ENCODE measurements at regions not wholly inside any gene's neighbourhood (a gene's known extent, or its start where the extent isn't known, plus 50 kb on each side); places are given as distances from the start of the nearest gene placed in this dataset.

DNA sequence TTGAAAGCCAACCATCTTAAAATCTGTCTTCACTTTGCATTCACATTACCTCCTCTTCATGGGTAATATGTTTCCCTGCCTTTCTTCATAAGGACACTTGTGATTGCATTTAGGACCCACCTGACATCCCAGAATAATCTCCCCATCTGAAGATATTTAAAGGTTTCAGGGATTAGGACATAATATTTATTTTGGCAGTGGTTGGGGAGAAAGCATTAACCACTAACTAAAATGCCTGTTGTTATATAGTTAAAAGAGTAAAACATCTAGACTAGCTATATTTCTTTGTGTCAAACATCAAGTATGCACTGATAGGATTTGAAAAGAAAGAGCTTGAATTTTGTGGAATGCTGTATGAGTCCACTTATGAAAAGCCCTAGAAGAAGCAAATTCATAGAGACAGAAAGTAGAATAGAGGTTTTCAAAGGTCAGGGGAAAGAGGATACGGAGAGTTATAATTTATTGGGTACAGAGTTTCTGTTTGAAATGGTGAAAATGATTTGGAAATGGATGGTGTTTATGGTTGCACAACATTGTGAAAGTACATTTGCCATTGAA lies 457.7 kb upstream of the SPRY2 start:
- no peaks in the 10 kb centered on the region for H3K79me2 ChIP-seq (replicated peaks; ENCODE audit: insufficient read depth, low read length)
- H4K20me1 ChIP-seq (ENCODE audit: insufficient read depth), result no peaks in the 10 kb centered on the region
- TF ChIP-seq MXI1 (conservative IDR thresholded peaks at IDR 0.05; ENCODE audit: poor library complexity, severe bottlenecking), result no peak
- TF ChIP-seq EZH2 (IDR thresholded peaks at IDR 0.05; ENCODE audit: borderline replicate concordance, insufficient read depth, low read length, poor library complexity, severe bottlenecking), result no peak
- no peak overlapping the region for H3K4me2 ChIP-seq (ENCODE audit: low read length)
- no peak overlapping the region for H3K9ac ChIP-seq (ENCODE audit: low read length)
- no peak overlapping the region for H2AFZ ChIP-seq (ENCODE audit: low read depth, low read length)
- H3K36me3 ChIP-seq (ENCODE audit: insufficient read depth, low read length), result no peaks in the 10 kb centered on the region
- H3K27me3 ChIP-seq (ENCODE audit: insufficient read depth, low read depth, low read length), result no peaks in the 10 kb centered on the region
- H3K4me3 ChIP-seq (ENCODE audit: low read length), result no peak overlapping the region
- no peaks in the 10 kb centered on the region for H3K9me2 ChIP-seq (ENCODE audit: insufficient read depth, low read length)
- H3F3A ChIP-seq (ENCODE audit: insufficient read depth, low read length, poor library complexity, severe bottlenecking), result no peaks in the 10 kb centered on the region
- H3K9me3 ChIP-seq (ENCODE audit: low read length), result no peaks in the 10 kb centered on the region
- no peak overlapping the region for H3K27ac ChIP-seq (ENCODE audit: low read length)

- H3K9ac ChIP-seq (ENCODE audit: low read length), result no peak overlapping the region
- TF ChIP-seq, protein P1, sequence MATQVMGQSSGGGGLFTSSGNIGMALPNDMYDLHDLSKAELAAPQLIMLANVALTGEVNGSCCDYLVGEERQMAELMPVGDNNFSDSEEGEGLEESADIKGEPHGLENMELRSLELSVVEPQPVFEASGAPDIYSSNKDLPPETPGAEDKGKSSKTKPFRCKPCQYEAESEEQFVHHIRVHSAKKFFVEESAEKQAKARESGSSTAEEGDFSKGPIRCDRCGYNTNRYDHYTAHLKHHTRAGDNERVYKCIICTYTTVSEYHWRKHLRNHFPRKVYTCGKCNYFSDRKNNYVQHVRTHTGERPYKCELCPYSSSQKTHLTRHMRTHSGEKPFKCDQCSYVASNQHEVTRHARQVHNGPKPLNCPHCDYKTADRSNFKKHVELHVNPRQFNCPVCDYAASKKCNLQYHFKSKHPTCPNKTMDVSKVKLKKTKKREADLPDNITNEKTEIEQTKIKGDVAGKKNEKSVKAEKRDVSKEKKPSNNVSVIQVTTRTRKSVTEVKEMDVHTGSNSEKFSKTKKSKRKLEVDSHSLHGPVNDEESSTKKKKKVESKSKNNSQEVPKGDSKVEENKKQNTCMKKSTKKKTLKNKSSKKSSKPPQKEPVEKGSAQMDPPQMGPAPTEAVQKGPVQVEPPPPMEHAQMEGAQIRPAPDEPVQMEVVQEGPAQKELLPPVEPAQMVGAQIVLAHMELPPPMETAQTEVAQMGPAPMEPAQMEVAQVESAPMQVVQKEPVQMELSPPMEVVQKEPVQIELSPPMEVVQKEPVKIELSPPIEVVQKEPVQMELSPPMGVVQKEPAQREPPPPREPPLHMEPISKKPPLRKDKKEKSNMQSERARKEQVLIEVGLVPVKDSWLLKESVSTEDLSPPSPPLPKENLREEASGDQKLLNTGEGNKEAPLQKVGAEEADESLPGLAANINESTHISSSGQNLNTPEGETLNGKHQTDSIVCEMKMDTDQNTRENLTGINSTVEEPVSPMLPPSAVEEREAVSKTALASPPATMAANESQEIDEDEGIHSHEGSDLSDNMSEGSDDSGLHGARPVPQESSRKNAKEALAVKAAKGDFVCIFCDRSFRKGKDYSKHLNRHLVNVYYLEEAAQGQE (IDR thresholded peaks at IDR 0.05; ENCODE audit: borderline replicate concordance), result no peak
- TF ChIP-seq CTCF (IDR thresholded peaks at IDR 0.05; ENCODE audit: poor library complexity, severe bottlenecking) (no peak), POLR2AphosphoS5 (IDR thresholded peaks at IDR 0.05) (no peak), MXI1 (conservative IDR thresholded peaks at IDR 0.05; ENCODE audit: poor library complexity, severe bottlenecking) (no peak), EP300 (conservative IDR thresholded peaks at IDR 0.05; ENCODE audit: poor library complexity, severe bottlenecking) (no peak), EZH2 (IDR thresholded peaks at IDR 0.05; ENCODE audit: borderline replicate concordance, insufficient read depth, low read length, poor library complexity, severe bottlenecking) (no peak), TAF1 (IDR thresholded peaks at IDR 0.05; ENCODE audit: low read depth) (no peak), SMC3 (conservative IDR thresholded peaks at IDR 0.05; ENCODE audit: poor library complexity) (no peak), RAD21 (conservative IDR thresholded peaks at IDR 0.05) (no peak)
- H3K27ac ChIP-seq (ENCODE audit: low read length), result no peak overlapping the region
- no peaks in the 10 kb centered on the region for H3K9me2 ChIP-seq (ENCODE audit: insufficient read depth, low read length)
- H3K4me3 ChIP-seq (ENCODE audit: low read length), result no peak overlapping the region
- H3K79me2 ChIP-seq (replicated peaks; ENCODE audit: insufficient read depth, low read length), result no peaks in the 10 kb centered on the region
- no peak overlapping the region for H2AFZ ChIP-seq (ENCODE audit: low read depth, low read length)
- H3K36me3 ChIP-seq (ENCODE audit: insufficient read depth, low read length), result no peaks in the 10 kb centered on the region
- H3K4me2 ChIP-seq (ENCODE audit: low read length), result no peak overlapping the region
- H3K27me3 ChIP-seq (ENCODE audit: insufficient read depth, low read depth, low read length), result no peaks in the 10 kb centered on the region
- no peaks in the 10 kb centered on the region for H3F3A ChIP-seq (ENCODE audit: insufficient read depth, low read length, poor library complexity, severe bottlenecking)
- H3K9me3 ChIP-seq (ENCODE audit: low read length), result no peaks in the 10 kb centered on the region
- no peaks in the 10 kb centered on the region for H4K20me1 ChIP-seq (ENCODE audit: insufficient read depth)
Measured at GRCh38 chr13:80787604-80788003, 446.7 kb upstream of the SPRY2 start.
